Hepatocyte (in vitro differentiated cells): ENCODE measurements at regions not wholly inside any gene's neighbourhood (a gene's known extent, or its start where the extent isn't known, plus 50 kb on each side); places are given as distances from the start of the nearest gene placed in this dataset.

Experiments used
- DNase-seq: peaks from one replicate; pipeline ENCODE4 v3.0.0-alpha.2; 2016; ENCODE audit warnings: low spot score
- H2AFZ ChIP-seq: fragments of 200-600 bp; sonication (generic); 2 replicates; pipeline ENCODE4 v1.6.0; 2016; ENCODE audit warnings: antibody characterized with exemption, mild to moderate bottlenecking
- H3K27ac ChIP-seq: fragments of 200-600 bp; sonication (generic); 2 replicates; pipeline ENCODE4 v1.5.1; 2016; ENCODE audit warnings: mild to moderate bottlenecking
- H3K27me3 ChIP-seq: fragments of 200-600 bp; sonication (generic); 2 replicates; pipeline ENCODE4 v1.6.1; 2016
- H3K36me3 ChIP-seq: fragments of 200-600 bp; sonication (generic); replicated peaks from 2 replicates; pipeline ENCODE4 v1.5.1; 2016; ENCODE audit warnings: low read depth; ENCODE audit not compliant: insufficient read depth
- H3K4me1 ChIP-seq: fragments of 200-600 bp; sonication (generic); 2 replicates; pipeline ENCODE4 v1.5.1; 2016; ENCODE audit warnings: mild to moderate bottlenecking, moderate library complexity; ENCODE audit not compliant: insufficient read depth
- H3K4me2 ChIP-seq: fragments of 200-600 bp; sonication (generic); 2 replicates; pipeline ENCODE4 v1.6.0; 2016
- H3K4me3 ChIP-seq: fragments of 200-600 bp; sonication (generic); 2 replicates; pipeline ENCODE4 v1.5.1; 2016; ENCODE audit warnings: mild to moderate bottlenecking
- H3K79me2 ChIP-seq: fragments of 200-600 bp; sonication (generic); 2 replicates; pipeline ENCODE4 v1.6.0; 2017; ENCODE audit warnings: mild to moderate bottlenecking
- H3K9me2 ChIP-seq: fragments of 200-600 bp; sonication (generic); replicated peaks from 2 replicates; pipeline ENCODE4 v1.6.0; 2017; ENCODE audit warnings: mild to moderate bottlenecking; ENCODE audit not compliant: insufficient read depth
- H3K9me3 ChIP-seq: fragments of 200-600 bp; sonication (generic); 2 replicates; pipeline ENCODE4 v1.5.1; 2016; ENCODE audit warnings: low read depth, mild to moderate bottlenecking
- H4K20me1 ChIP-seq: fragments of 200-600 bp; sonication (generic); 2 replicates; pipeline ENCODE4 v1.6.0; 2016; ENCODE audit warnings: mild to moderate bottlenecking; ENCODE audit not compliant: insufficient read depth, poor library complexity, severe bottlenecking
- CTCF ChIP-seq: fragments of 200-600 bp; sonication (generic); IDR thresholded peaks from 2 replicates; pipeline ENCODE4 v1.5.1; 2016; ENCODE audit warnings: antibody characterized with exemption, mild to moderate bottlenecking; ENCODE audit not compliant: poor library complexity
- EZH2 ChIP-seq: fragments of 200-600 bp; sonication (generic); IDR thresholded peaks from 2 replicates; pipeline ENCODE4 v1.6.1; 2016; ENCODE audit warnings: antibody characterized with exemption, mild to moderate bottlenecking, borderline replicate concordance
- EZH2phosphoT487 ChIP-seq: fragments of 200-600 bp; sonication (generic); IDR thresholded peaks from one replicate; pipeline ENCODE4 v1.6.1; 2018; ENCODE audit warnings: antibody characterized with exemption, mild to moderate bottlenecking, low read depth, moderate library complexity; ENCODE audit not compliant: unreplicated experiment, severe bottlenecking
- WGBS: methylation state at CpG from one replicate; pipeline ENCODE4 v1.1.6; 2016; ENCODE audit warnings: low lambda C conversion rate; ENCODE audit errors: missing lambda C conversion rate; 5-methylcytosine and 5-hydroxymethylcytosine counted together

GRCh38 chr4:54359919-54360650 lies 131.0 kb downstream of the PDGFRA start:
- Histone ChIP-seq H3K27ac (no peak overlapping the region), H2AFZ (no peak overlapping the region), H3K4me3 (no peak overlapping the region), H3K27me3 (no peaks in the 10 kb centered on the region), H4K20me1 (no peaks in the 10 kb centered on the region), H3K4me1 (no peaks in the 10 kb centered on the region), H3K9me3 (no peaks in the 10 kb centered on the region), H3K4me2 (no peak overlapping the region), H3K36me3 (no peaks in the 10 kb centered on the region), H3K79me2 (no peaks in the 10 kb centered on the region), H3K9me2 (no peaks in the 10 kb centered on the region)
- 90% methylated on average over 5 of the region's 5 CpGs for WGBS
- DNase-seq = no peak
- TF ChIP-seq EZH2phosphoT487 (no peak), EZH2 (no peak), CTCF (no peak)

- Histone ChIP-seq H3K27me3 (no peaks in the 10 kb centered on the region), H3K4me3 (no peak overlapping the region), H3K27ac (no peak overlapping the region), H4K20me1 (no peaks in the 10 kb centered on the region), H3K36me3 (no peaks in the 10 kb centered on the region), H3K4me1 (no peaks in the 10 kb centered on the region), H3K9me3 (no peaks in the 10 kb centered on the region), H2AFZ (no peak overlapping the region), H3K4me2 (no peak overlapping the region), H3K9me2 (no peaks in the 10 kb centered on the region), H3K79me2 (no peaks in the 10 kb centered on the region)
- 60% methylated on average over 8 of the region's 8 CpGs for WGBS
- DNase-seq = no peak
- no peak for TF ChIP-seq EZH2
- TF ChIP-seq CTCF = no peak
- TF ChIP-seq EZH2phosphoT487 = no peak
Observed at GRCh38 chr4:54363037-54363436, 133.9 kb downstream of the PDGFRA start.

GRCh38 chr4:54365691-54366090 lies 136.6 kb downstream of the PDGFRA start:
- Histone ChIP-seq H3K36me3 (no peaks in the 10 kb centered on the region), H3K27me3 (no peaks in the 10 kb centered on the region), H3K9me2 (no peaks in the 10 kb centered on the region), H3K27ac (no peak overlapping the region), H3K4me1 (peaks cover 6% of the 10 kb centered on the region), H3K4me2 (no peak overlapping the region), H3K4me3 (no peak overlapping the region), H4K20me1 (no peaks in the 10 kb centered on the region), H3K79me2 (no peaks in the 10 kb centered on the region), H2AFZ (no peak overlapping the region), H3K9me3 (no peaks in the 10 kb centered on the region)
- no peak for DNase-seq
- 75% methylated on average over 3 of the region's 3 CpGs for WGBS
- TF ChIP-seq CTCF (no peak), EZH2 (no peak), EZH2phosphoT487 (no peak)
